ENCODE measurements at regions not wholly inside any gene's neighbourhood (a gene's known extent, or its start where the extent isn't known, plus 50 kb on each side); places are given as distances from the start of the nearest gene placed in this dataset.
"Not testable (repeated sequence)": the region's sequence is repeated elsewhere in the genome, so short reads cannot be mapped to it uniquely, and the experiment has no call there.

GRCh38 chr7:29639886-29640595, 76.4 kb downstream of the PRR15 start:
- TF ChIP-seq POLR2A (IDR thresholded peaks at IDR 0.05) (no peak), CTCF (IDR thresholded peaks at IDR 0.05) (no peak)
- Histone ChIP-seq H3K27me3 (no peaks in the 10 kb centered on the region), H3K9me3 (no peaks in the 10 kb centered on the region), H3K4me1 (no peaks in the 10 kb centered on the region), H3K36me3 (ENCODE audit: low read depth, missing control alignments) (no peaks in the 10 kb centered on the region), H3K27ac (no peak overlapping the region), H3K4me3 (no peak overlapping the region)
- intact Hi-C loops (cut with DNase I; ENCODE audit: low total_unique reads), result no loop called here
- DNase-seq, result no peak
- WGBS, 2 donors, result 60 to 74% methylated on average over 12 of the region's 12 CpGs

GRCh38 chr7:29641651-29642050, 78.0 kb downstream of the PRR15 start:
- intact Hi-C loops (cut with DNase I; ENCODE audit: low total_unique reads), result no loop called here
- Histone ChIP-seq H3K36me3 (ENCODE audit: low read depth, missing control alignments) (no peaks in the 10 kb centered on the region), H3K4me3 (no peak overlapping the region), H3K27me3 (no peaks in the 10 kb centered on the region), H3K4me1 (no peaks in the 10 kb centered on the region), H3K27ac (no peak overlapping the region), H3K9me3 (no peaks in the 10 kb centered on the region)
- WGBS, 2 donors, result 96 to 98% methylated on average over 5 of the region's 5 CpGs
- no peak for TF ChIP-seq POLR2A (IDR thresholded peaks at IDR 0.05)
- no peak for DNase-seq

- WGBS, 2 donors, result 91 to 93% methylated on average over 10 of the region's 10 CpGs
- no peak overlapping the region for H3K4me3 ChIP-seq
- no peaks in the 10 kb centered on the region for H3K4me1 ChIP-seq
- H3K9me3 ChIP-seq, result no peaks in the 10 kb centered on the region
- TF ChIP-seq POLR2A (IDR thresholded peaks at IDR 0.05) (no peak), CTCF (IDR thresholded peaks at IDR 0.05) (no peak)
- H3K27me3 ChIP-seq, result no peaks in the 10 kb centered on the region
- no peaks in the 10 kb centered on the region for H3K36me3 ChIP-seq (ENCODE audit: low read depth, missing control alignments)
- intact Hi-C loops (cut with DNase I; ENCODE audit: low total_unique reads), result no loop called here
- DNase-seq, result no peak
- H3K27ac ChIP-seq, result no peak overlapping the region
Observed at GRCh38 chr7:29642494-29643155, 79.0 kb downstream of the PRR15 start.

- intact Hi-C loops (cut with DNase I; ENCODE audit: low total_unique reads); H3K4me3 ChIP-seq; H3K27me3 ChIP-seq; H3K36me3 ChIP-seq (ENCODE audit: low read depth, missing control alignments); H3K9me3 ChIP-seq; H3K4me1 ChIP-seq; DNase-seq; H3K27ac ChIP-seq: not testable (repeated sequence)
- WGBS, 2 donors, result 26 to 29% methylated on average over 2 of the region's 2 CpGs
Observed at GRCh38 chr7:29646116-29646515, 82.5 kb downstream of the PRR15 start.

GRCh38 chr7:29647020-29647654, 83.5 kb downstream of the PRR15 start:
- 70 to 71% methylated on average over 4 of the region's 4 CpGs for WGBS, 2 donors
- Histone ChIP-seq H3K27ac (no peak overlapping the region), H3K27me3 (no peaks in the 10 kb centered on the region), H3K4me3 (no peak overlapping the region), H3K4me1 (no peaks in the 10 kb centered on the region), H3K9me3 (no peaks in the 10 kb centered on the region), H3K36me3 (ENCODE audit: low read depth, missing control alignments) (no peaks in the 10 kb centered on the region)
- DNase-seq, result no peak
- intact Hi-C loops (cut with DNase I; ENCODE audit: low total_unique reads), result no loop called here
- TF ChIP-seq CTCF (IDR thresholded peaks at IDR 0.05) (no peak), POLR2A (IDR thresholded peaks at IDR 0.05) (no peak)

GRCh38 chr7:29647691-29648210, 84.1 kb downstream of the PRR15 start:
- H3K27me3 ChIP-seq; H3K27ac ChIP-seq; H3K36me3 ChIP-seq (ENCODE audit: low read depth, missing control alignments); H3K9me3 ChIP-seq; intact Hi-C loops (cut with DNase I; ENCODE audit: low total_unique reads); DNase-seq; H3K4me1 ChIP-seq; H3K4me3 ChIP-seq: not testable (repeated sequence)
- WGBS, 2 donors, result 55 to 63% methylated on average over 5 of the region's 5 CpGs

Data from testis (tissue), 2 donors.